ENCODE measurements at regions not wholly inside any gene's neighbourhood (a gene's known extent, or its start where the extent isn't known, plus 50 kb on each side); places are given as distances from the start of the nearest gene placed in this dataset.

DNA sequence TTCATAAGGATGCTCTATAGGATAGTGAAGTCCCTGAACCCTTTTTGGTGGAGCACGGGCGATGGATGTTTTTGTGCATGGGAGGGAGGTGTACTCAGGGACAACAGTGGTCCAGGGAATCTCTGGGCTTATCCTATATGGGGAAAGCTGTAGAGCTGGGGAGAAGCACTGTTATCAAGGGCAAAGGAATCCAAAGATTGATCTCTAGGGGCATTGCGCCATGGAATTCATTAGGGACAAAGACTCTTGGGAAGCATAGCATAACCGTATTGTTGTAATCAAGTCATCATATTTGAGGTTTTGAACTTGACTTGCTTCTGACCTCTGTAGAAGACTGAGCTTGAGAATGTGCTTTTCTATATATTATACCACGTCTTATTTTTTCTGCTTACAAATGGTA lies 172.9 kb upstream of the ZFHX3 start:
- TF ChIP-seq, protein P1, sequence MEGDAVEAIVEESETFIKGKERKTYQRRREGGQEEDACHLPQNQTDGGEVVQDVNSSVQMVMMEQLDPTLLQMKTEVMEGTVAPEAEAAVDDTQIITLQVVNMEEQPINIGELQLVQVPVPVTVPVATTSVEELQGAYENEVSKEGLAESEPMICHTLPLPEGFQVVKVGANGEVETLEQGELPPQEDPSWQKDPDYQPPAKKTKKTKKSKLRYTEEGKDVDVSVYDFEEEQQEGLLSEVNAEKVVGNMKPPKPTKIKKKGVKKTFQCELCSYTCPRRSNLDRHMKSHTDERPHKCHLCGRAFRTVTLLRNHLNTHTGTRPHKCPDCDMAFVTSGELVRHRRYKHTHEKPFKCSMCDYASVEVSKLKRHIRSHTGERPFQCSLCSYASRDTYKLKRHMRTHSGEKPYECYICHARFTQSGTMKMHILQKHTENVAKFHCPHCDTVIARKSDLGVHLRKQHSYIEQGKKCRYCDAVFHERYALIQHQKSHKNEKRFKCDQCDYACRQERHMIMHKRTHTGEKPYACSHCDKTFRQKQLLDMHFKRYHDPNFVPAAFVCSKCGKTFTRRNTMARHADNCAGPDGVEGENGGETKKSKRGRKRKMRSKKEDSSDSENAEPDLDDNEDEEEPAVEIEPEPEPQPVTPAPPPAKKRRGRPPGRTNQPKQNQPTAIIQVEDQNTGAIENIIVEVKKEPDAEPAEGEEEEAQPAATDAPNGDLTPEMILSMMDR (IDR thresholded peaks at IDR 0.05) = no peak
- TF ChIP-seq, protein P2, sequence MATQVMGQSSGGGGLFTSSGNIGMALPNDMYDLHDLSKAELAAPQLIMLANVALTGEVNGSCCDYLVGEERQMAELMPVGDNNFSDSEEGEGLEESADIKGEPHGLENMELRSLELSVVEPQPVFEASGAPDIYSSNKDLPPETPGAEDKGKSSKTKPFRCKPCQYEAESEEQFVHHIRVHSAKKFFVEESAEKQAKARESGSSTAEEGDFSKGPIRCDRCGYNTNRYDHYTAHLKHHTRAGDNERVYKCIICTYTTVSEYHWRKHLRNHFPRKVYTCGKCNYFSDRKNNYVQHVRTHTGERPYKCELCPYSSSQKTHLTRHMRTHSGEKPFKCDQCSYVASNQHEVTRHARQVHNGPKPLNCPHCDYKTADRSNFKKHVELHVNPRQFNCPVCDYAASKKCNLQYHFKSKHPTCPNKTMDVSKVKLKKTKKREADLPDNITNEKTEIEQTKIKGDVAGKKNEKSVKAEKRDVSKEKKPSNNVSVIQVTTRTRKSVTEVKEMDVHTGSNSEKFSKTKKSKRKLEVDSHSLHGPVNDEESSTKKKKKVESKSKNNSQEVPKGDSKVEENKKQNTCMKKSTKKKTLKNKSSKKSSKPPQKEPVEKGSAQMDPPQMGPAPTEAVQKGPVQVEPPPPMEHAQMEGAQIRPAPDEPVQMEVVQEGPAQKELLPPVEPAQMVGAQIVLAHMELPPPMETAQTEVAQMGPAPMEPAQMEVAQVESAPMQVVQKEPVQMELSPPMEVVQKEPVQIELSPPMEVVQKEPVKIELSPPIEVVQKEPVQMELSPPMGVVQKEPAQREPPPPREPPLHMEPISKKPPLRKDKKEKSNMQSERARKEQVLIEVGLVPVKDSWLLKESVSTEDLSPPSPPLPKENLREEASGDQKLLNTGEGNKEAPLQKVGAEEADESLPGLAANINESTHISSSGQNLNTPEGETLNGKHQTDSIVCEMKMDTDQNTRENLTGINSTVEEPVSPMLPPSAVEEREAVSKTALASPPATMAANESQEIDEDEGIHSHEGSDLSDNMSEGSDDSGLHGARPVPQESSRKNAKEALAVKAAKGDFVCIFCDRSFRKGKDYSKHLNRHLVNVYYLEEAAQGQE (IDR thresholded peaks at IDR 0.05; ENCODE audit: insufficient read depth in 1 of 2, low read depth in 2 of 2, low read length in 1 of 2) = no peak

All from Panc1 (cell line).